Endodermal cell (in vitro differentiated cells): ENCODE measurements at regions not wholly inside any gene's neighbourhood (a gene's known extent, or its start where the extent isn't known, plus 50 kb on each side); places are given as distances from the start of the nearest gene placed in this dataset.

Source experiments
- DNase-seq: peaks from one replicate; pipeline ENCODE4 v3.0.0-alpha.2; 2017
- H3K27ac ChIP-seq: 2 replicates; pipeline ENCODE4 v1.5.1; 2013; ENCODE audit warnings: mild to moderate bottlenecking, low read depth, low read length, moderate library complexity
- H3K27me3 ChIP-seq: 2 replicates; pipeline ENCODE4 v1.6.1; 2013; ENCODE audit warnings: mild to moderate bottlenecking, low read length, moderate library complexity; ENCODE audit not compliant: insufficient read depth, control insufficient read depth, poor library complexity, severe bottlenecking
- H3K36me3 ChIP-seq: 2 replicates; pipeline ENCODE4 v1.7.0; 2013; ENCODE audit warnings: mild to moderate bottlenecking, low read length, moderate library complexity; ENCODE audit not compliant: control insufficient read depth, insufficient read depth
- H3K4me1 ChIP-seq: one replicate; pipeline ENCODE4 v1.7.0; 2013; ENCODE audit warnings: low read length; ENCODE audit not compliant: control insufficient read depth, insufficient read depth
- H3K4me3 ChIP-seq: 2 replicates; pipeline ENCODE4 v1.5.1; 2013; ENCODE audit warnings: mild to moderate bottlenecking, low read length, moderate library complexity
- H3K9ac ChIP-seq: 2 replicates; pipeline ENCODE4 v1.6.1; 2013; ENCODE audit warnings: mild to moderate bottlenecking, low read length, moderate library complexity; ENCODE audit not compliant: poor library complexity, severe bottlenecking; ENCODE audit errors: extremely low read depth
- H3K9me3 ChIP-seq: 2 replicates; pipeline ENCODE4 v1.6.1; 2013; ENCODE audit warnings: mild to moderate bottlenecking, low read length, moderate library complexity; ENCODE audit not compliant: control insufficient read depth
- H3K27ac Mint-ChIP-seq: 2 replicates; pipeline ENCODE4 v1.8.0; 2020; ENCODE audit warnings: mixed read lengths
- H3K27me3 Mint-ChIP-seq: 2 replicates; pipeline ENCODE4 v1.8.0; 2021; ENCODE audit warnings: mild to moderate bottlenecking, mixed read lengths; ENCODE audit not compliant: insufficient read depth
- H3K36me3 Mint-ChIP-seq: 2 replicates; pipeline ENCODE4 v1.8.0; 2020; ENCODE audit warnings: low read depth, mixed read lengths
- H3K4me1 Mint-ChIP-seq: 2 replicates; pipeline ENCODE4 v1.8.0; 2020; ENCODE audit warnings: mixed read lengths
- H3K4me3 Mint-ChIP-seq: 2 replicates; pipeline ENCODE4 v1.8.0; 2020; ENCODE audit warnings: mild to moderate bottlenecking, moderate library complexity, mixed read lengths
- H3K9me3 Mint-ChIP-seq: 2 replicates; pipeline ENCODE4 v1.8.0; 2020; ENCODE audit warnings: mild to moderate bottlenecking, mixed read lengths
- CTCF ChIP-seq: fragments of 200-600 bp; sonication (generic); conservative IDR thresholded peaks from 2 replicates; pipeline ENCODE4 v1.5.0; 2021; ENCODE audit warnings: antibody characterized with exemption, mild to moderate bottlenecking
- WGBS, 2 experiments: methylation state at CpG; one replicate each; pipeline versions ENCODE4 v1.1.5 to v1.1.7; 2013; ENCODE audit warnings: missing lambda C conversion rate in 2 of 2, mixed read lengths in 1 of 2; ENCODE audit not compliant: insufficient coverage in 1 of 2, insufficient read length in 1 of 2; 5-methylcytosine and 5-hydroxymethylcytosine counted together

GRCh38 chr2:15828576-15828975 lies 111.8 kb upstream of the MYCN start:
- Mint-ChIP-seq H3K4me3 (no peak overlapping the region), H3K9me3 (no peaks in the 10 kb centered on the region), H3K27me3 (peaks cover 5% of the 10 kb centered on the region), H3K4me1 (peaks cover 12% of the 10 kb centered on the region), H3K36me3 (no peaks in the 10 kb centered on the region), H3K27ac (no peak overlapping the region)
- H3K4me1 ChIP-seq, result no peaks in the 10 kb centered on the region
- no peak for DNase-seq
- WGBS, 2 experiments, result 84 to 93% methylated on average over 5 of the region's 5 CpGs
- H3K27ac ChIP-seq, result no peak overlapping the region
- H3K4me3 ChIP-seq, result no peak overlapping the region
- no peak overlapping the region for H3K9ac ChIP-seq
- H3K27me3 ChIP-seq, result peaks cover 27% of the 10 kb centered on the region
- H3K9me3 ChIP-seq, result no peaks in the 10 kb centered on the region
- TF ChIP-seq CTCF, result no peak
- H3K36me3 ChIP-seq, result no peaks in the 10 kb centered on the region

- H3K4me3 ChIP-seq, result no peak overlapping the region
- no peak overlapping the region for H3K27ac ChIP-seq
- peaks cover 5% of the 10 kb centered on the region for H3K27me3 Mint-ChIP-seq
- no peaks in the 10 kb centered on the region for H3K4me1 ChIP-seq
- DNase-seq, result no peak
- no peaks in the 10 kb centered on the region for H3K9me3 ChIP-seq
- no peaks in the 10 kb centered on the region for H3K9me3 Mint-ChIP-seq
- H3K36me3 Mint-ChIP-seq, result no peaks in the 10 kb centered on the region
- WGBS, 2 experiments, result 88 to 93% methylated on average over 3 to 7 of the region's 7 CpGs
- peaks cover 34% of the 10 kb centered on the region for H3K27me3 ChIP-seq
- H3K4me1 Mint-ChIP-seq, result peaks cover 12% of the 10 kb centered on the region
- H3K4me3 Mint-ChIP-seq, result no peak overlapping the region
- H3K27ac Mint-ChIP-seq, result no peak overlapping the region
- no peak overlapping the region for H3K9ac ChIP-seq
- no peak for TF ChIP-seq CTCF
- no peaks in the 10 kb centered on the region for H3K36me3 ChIP-seq
Measured at GRCh38 chr2:15829091-15829801, 111.1 kb upstream of the MYCN start.

- no peak overlapping the region for H3K4me3 ChIP-seq
- H3K4me1 ChIP-seq, result no peaks in the 10 kb centered on the region
- H3K36me3 ChIP-seq, result no peaks in the 10 kb centered on the region
- no peak for DNase-seq
- H3K9me3 Mint-ChIP-seq, result no peaks in the 10 kb centered on the region
- H3K27me3 Mint-ChIP-seq, result peaks cover 5% of the 10 kb centered on the region
- no peak overlapping the region for H3K4me3 Mint-ChIP-seq
- no peak overlapping the region for H3K9ac ChIP-seq
- 92 to 96% methylated on average over 2 of the region's 2 CpGs for WGBS, 2 experiments
- peaks cover 37% of the 10 kb centered on the region for H3K27me3 ChIP-seq
- H3K27ac Mint-ChIP-seq, result no peak overlapping the region
- peaks cover 12% of the 10 kb centered on the region for H3K4me1 Mint-ChIP-seq
- H3K27ac ChIP-seq, result no peak overlapping the region
- no peak for TF ChIP-seq CTCF
- no peaks in the 10 kb centered on the region for H3K9me3 ChIP-seq
- H3K36me3 Mint-ChIP-seq, result no peaks in the 10 kb centered on the region
Measured at GRCh38 chr2:15829985-15830384, 110.4 kb upstream of the MYCN start.
